NK-92 treated with Interleukin-12 subunit alpha and Interleukin-12 subunit beta, amount 100 ng/mL, for 24 hours (cell line): ENCODE measurements at regions not wholly inside any gene's neighbourhood (a gene's known extent, or its start where the extent isn't known, plus 50 kb on each side); places are given as distances from the start of the nearest gene placed in this dataset.

Experiments
- DNase-seq: peaks from one replicate; lab custom pipeline; 2025; lab: John Stamatoyannopoulos, UW

GRCh38 chr4:138317175-138317748 lies 75.1 kb upstream of the SLC7A11 start:
- no peak for DNase-seq

GRCh38 chr4:138312536-138312911 lies 70.4 kb upstream of the SLC7A11 start:
- DNase-seq: no peak

GRCh38 chr4:138311771-138312535 lies 69.8 kb upstream of the SLC7A11 start:
- DNase-seq: no peak

- DNase-seq: no peak
Measured at GRCh38 chr4:138310991-138311390, 68.8 kb upstream of the SLC7A11 start.

GRCh38 chr4:138310498-138310897 lies 68.3 kb upstream of the SLC7A11 start:
- DNase-seq: no peak

- no peak for DNase-seq
Measured at GRCh38 chr4:138308356-138308755, 66.2 kb upstream of the SLC7A11 start.

GRCh38 chr4:138307319-138307718 lies 65.2 kb upstream of the SLC7A11 start:
- DNase-seq: no peak

- DNase-seq: no peak
Measured at GRCh38 chr4:138305050-138305449, 62.9 kb upstream of the SLC7A11 start.

- DNase-seq: no peak
Measured at GRCh38 chr4:138301536-138301935, 59.4 kb upstream of the SLC7A11 start.

GRCh38 chr4:138300616-138301015 lies 58.5 kb upstream of the SLC7A11 start:
- no peak for DNase-seq

- no peak for DNase-seq
Measured at GRCh38 chr4:138299881-138300280, 57.7 kb upstream of the SLC7A11 start.

- DNase-seq: no peak
Measured at GRCh38 chr4:138298866-138299265, 56.7 kb upstream of the SLC7A11 start.

GRCh38 chr4:138298431-138298830 lies 56.3 kb upstream of the SLC7A11 start:
- no peak for DNase-seq

- no peak for DNase-seq
Measured at GRCh38 chr4:138297743-138298405, 55.7 kb upstream of the SLC7A11 start.

- DNase-seq: no peak
Measured at GRCh38 chr4:138292321-138292720, 50.2 kb upstream of the SLC7A11 start.
